M059J (cell line): ENCODE measurements at regions not wholly inside any gene's neighbourhood (a gene's known extent, or its start where the extent isn't known, plus 50 kb on each side); places are given as distances from the start of the nearest gene placed in this dataset.
"Not testable (repeated sequence)": the region's sequence is repeated elsewhere in the genome, so short reads cannot be mapped to it uniquely, and the experiment has no call there.

ENCODE experiments used
- DNase-seq: peaks from one replicate; pipeline ENCODE4 v3.0.0-alpha.2; 2012; ENCODE audit warnings: low read depth

DNA sequence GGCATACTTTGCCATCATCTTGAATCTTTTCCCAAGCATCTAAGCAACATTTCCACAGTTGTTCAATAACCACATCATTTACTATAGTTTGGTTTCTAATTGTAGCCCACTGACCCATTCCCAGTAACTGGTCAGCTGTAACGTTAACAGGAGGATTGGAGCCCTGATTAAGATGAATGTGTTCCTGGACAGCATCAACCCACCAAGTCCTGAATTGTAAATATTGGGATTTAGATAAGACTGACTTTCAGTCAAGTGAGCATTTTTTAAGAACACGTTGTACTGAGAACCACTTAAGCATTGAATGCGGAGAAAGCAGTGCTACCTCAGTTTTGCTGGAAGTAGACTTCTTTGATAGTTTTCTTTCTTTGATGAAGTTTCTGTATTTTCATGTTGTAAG lies 53.3 kb upstream of the ARL4D start:
- DNase-seq = not testable (repeated sequence)

DNA sequence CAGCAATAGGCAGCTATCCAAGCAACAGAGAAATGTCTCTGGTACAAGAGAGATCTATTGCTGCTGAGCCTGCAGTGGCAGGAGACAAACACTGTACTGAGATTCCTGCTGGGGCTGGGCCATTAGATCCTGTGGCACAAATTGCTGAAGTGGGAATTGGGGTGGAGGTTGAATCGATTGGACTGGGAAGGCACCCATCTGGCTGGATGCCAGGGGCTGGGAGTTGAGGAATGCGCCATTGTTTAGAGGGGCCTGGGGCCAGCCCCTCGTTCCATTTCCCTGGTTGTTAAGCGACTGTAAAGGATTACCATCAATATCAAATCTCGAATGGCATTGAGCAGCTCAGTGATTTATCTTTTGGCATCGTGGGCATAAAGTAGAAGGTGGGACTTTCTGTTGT lies 54.1 kb upstream of the ARL4D start:
- no peak for DNase-seq

DNA sequence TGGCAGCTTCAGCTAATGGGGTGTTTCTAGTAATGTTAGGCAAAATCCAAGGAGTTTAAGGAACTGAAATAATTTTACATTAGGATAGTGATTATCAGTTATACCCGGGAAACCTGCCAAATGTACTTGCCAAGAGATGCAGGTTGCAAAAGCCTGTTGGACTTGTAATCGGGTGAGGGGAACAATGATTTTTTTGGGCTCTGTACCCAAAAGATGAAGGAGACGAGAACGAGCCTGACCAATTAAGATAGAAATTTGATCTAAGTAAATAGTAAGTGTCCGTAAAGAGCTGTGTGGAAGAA lies 56.3 kb upstream of the ARL4D start:
- no peak for DNase-seq

DNA sequence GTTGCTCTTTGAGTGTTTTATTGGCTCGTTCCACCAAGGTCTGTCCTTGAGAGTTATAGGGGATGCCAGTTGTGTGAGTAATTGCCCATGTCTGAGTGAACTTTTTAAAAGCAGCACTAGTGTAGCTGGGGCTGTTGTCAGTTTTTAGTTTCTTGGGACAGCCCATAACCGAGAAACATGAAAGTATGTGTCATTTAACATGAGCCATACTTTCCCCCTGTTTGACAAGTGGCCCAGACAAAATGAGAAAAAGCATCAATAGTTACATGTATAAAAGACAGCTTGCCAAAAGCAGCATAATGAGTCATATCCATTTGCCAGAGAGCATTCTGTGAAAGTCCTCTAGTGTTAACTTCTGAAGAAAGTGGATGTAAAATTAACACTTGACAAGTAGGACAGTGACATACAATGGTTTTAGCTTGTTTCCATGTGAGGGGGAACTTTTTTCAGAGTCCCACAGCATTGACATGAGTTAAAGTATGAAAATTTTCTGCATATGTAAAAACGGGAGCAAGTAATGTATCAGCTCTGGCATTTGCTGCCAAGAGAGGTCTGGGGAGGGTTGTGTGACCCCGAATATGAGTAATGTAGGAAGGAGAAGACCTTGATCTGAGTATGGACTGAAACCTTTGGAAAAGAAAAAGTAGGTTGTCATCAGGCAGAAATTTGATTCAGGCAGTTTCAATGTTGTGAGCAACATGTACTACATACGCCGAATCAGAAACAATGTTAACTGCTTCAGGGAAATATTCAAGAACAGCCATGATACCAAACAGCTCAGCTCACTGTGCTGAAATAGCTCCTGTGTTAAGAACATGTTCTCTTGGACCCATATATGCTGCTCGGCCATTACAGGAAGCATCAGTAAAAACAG lies 56.8 kb upstream of the ARL4D start:
- peak; percentile 88 for DNase-seq

DNA sequence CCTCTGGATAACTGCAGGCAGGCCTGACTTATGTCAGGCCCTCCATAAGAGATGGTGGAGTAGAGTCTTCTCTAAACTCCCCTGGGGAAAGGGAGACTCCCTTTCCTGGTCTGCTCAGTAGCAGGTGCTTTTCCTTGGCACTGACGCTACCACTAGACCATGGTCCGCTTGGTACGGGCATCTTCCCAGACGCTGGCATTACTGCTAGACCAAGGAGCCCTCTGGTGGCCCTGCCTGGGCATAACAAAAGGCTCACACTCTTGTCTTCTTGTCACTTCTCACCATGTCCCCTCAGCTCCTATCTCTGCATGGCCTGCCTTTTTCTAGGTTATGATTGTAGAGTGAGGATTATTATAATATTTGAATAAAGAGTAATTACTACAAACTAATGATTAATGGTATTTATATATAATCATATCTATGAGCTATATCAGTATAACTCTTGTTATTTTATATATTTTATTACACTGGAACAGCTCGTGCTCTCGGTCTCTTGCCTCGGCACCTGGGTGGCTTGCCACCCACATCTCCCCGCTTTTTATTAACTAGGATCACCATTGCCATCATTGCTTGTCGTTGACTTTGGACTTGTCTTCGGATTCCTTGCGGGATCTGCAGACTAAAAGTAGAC lies 59.8 kb upstream of the ARL4D start:
- DNase-seq = peak; percentile 71

DNA sequence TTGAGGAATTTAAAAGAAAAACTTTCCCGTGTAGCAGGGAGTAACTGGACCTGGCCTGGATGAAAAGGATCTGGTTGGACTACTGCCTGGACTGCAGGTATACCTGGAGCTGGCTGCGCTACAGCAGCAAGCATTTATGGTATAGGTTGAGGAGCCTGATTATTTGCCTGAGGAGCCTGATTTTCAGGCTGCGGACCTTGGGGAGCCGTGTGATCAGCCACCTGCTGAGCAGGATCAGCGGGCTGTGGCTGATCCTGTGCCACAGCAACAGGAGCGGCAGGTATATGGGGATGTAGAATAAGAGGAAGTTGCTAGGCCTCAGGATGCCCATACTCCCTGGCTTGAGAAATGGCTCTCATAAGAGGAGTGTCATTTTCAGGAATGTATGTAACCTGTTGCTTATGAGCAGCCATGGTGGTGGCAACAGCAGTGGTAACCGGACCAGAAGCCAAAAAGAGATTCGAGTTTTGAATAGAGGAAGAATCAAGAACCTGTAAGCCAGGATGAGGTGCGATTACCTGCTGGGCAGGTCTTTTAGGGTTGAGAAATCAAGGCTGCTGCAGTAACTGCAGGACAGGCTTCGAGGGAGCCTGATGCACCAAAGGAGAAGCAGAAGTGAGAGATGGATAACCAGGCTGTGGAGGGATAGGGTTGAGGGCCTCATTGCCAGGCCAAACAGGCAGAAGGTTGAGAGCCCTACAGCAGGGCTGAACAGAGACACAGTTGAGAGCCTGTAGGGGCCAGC lies 60.9 kb upstream of the ARL4D start:
- no peak for DNase-seq

- no peak for DNase-seq
Observed at GRCh38 chr17:43334738-43335402, 63.9 kb upstream of the ARL4D start.

GRCh38 chr17:43333433-43333943 lies 65.3 kb upstream of the ARL4D start:
- DNase-seq = no peak

- DNase-seq = no peak
Observed at GRCh38 chr17:43332230-43332629, 66.6 kb upstream of the ARL4D start.

- no peak for DNase-seq
Observed at GRCh38 chr17:43330876-43331639, 67.7 kb upstream of the ARL4D start.

- no peak for DNase-seq
Observed at GRCh38 chr17:43329183-43329582, 69.6 kb upstream of the ARL4D start.

GRCh38 chr17:43328650-43329049 lies 70.1 kb upstream of the ARL4D start:
- DNase-seq = no peak

DNA sequence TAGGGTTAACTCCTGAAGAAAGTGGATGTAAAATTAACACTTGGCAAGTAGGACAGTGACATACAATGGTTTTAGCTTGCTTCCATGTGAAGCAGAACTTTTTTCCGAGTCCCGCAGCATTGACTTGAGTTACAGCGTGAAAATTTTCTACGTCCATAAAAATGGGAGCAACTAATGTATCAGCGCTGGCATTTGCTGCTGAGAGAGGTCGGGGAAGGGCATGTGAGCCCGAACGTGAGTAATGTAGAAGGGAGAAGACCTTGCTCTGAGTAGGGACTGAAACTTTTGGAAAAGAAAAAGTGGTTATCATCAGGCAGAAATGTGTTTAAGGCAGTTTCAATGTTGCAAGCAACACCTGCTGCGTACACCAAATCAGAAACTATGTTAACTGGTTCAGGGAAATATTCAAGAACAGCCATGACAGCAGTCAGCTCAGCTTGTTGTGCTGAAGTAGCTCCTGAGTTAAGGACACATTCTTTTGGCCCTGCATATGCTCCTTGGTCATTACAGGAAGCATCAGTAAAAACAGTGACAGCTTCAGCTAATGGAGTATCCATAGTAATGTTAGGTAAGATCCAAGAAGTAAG lies 70.9 kb upstream of the ARL4D start:
- no peak for DNase-seq

DNA sequence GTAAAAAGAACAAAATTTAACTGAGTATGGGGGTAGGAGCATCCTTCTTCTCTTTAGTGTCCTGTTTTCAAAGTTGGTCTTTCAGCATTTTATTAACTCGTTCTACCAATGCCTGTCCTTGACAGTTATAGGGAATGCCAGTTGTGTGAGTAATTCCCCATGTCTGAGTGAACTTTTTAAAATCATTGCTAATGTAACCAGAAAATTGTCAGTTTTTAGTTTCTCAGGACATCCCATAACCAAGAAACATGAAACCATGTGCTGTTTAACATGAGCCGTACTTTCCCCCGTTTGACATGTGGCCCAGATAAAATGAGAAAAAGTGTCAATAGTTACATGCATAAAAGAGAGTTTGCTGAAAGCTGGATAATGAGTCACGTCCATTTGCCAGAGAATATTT lies 71.4 kb upstream of the ARL4D start:
- peak; percentile 32 for DNase-seq

- DNase-seq = no peak
Observed at GRCh38 chr17:43326490-43327275, 72.1 kb upstream of the ARL4D start.

- DNase-seq = no peak
Observed at GRCh38 chr17:43324205-43324893, 74.4 kb upstream of the ARL4D start.

DNA sequence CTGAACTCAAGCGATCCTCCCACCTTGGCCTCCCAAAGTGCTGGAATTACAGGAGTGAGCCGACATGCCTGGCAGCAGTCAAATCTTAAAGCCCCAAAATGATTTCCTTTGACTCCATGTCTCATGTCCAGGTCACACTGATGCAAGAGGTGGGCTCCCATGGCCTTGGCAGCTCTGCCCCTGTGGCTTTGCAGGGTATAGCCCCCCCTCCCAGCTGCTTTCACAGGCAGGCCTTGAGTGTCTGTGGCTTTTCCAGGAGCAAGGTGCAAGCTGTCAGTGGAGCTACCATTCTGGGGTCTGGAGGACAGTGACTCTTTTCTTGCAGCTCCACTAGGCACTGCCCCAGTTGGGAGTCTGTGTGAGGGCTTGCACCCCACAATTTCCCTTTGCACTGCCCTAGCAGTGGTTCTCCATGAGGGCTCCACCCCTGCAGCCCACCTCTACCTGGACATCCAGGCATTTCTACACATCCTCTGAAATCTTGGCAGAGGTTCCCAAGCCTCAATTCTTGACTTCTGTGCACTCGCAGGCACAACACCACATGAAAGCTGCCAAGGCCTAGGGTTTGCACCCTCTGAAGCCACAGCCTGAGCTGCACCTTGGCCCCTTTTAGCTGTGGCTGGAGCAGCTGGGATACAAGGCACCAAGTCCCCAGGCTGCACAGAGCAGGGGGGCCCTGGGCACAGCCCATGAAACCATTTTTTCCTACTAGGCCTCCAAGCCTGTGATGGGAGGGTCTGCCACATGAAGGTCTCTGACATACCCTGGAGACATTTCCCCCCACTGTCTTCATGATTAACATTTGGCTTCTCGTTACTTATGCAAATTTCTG lies 79.3 kb upstream of the ARL4D start:
- no peak for DNase-seq

GRCh38 chr17:43316522-43317142 lies 82.2 kb upstream of the ARL4D start:
- DNase-seq = no peak
